Muscle of leg (tissue), 3 donors: ENCODE measurements at regions not wholly inside any gene's neighbourhood (a gene's known extent, or its start where the extent isn't known, plus 50 kb on each side); places are given as distances from the start of the nearest gene placed in this dataset.

Source experiments
- DNase-seq: peaks from one replicate; pipeline ENCODE4 v3.0.0; 2013
- H3K27ac ChIP-seq: one replicate; pipeline ENCODE4 v1.5.1; 2013; ENCODE audit warnings: mild to moderate bottlenecking, low read length, control low read depth
- H3K27me3 ChIP-seq: one replicate; pipeline ENCODE4 v1.6.1; 2013; ENCODE audit warnings: low read length; ENCODE audit not compliant: control insufficient read depth, insufficient read depth
- H3K36me3 ChIP-seq: one replicate; pipeline ENCODE4 v1.6.1; 2013; ENCODE audit warnings: low read length; ENCODE audit not compliant: control insufficient read depth, insufficient read depth
- H3K4me1 ChIP-seq: one replicate; pipeline ENCODE4 v1.6.1; 2013; ENCODE audit warnings: low read length; ENCODE audit not compliant: control insufficient read depth, insufficient read depth
- H3K4me3 ChIP-seq: one replicate; pipeline ENCODE4 v1.5.1; 2013; ENCODE audit warnings: low read length, control low read depth
- H3K9me3 ChIP-seq: replicated peaks from 2 replicates; pipeline ENCODE4 v1.6.1; 2013; ENCODE audit warnings: low read depth, low read length; ENCODE audit not compliant: control insufficient read depth
- WGBS: methylation state at CpG from one replicate; pipeline ENCODE4 v1.1.5; 2013; ENCODE audit warnings: missing lambda C conversion rate; ENCODE audit not compliant: insufficient coverage; 5-methylcytosine and 5-hydroxymethylcytosine counted together

DNA sequence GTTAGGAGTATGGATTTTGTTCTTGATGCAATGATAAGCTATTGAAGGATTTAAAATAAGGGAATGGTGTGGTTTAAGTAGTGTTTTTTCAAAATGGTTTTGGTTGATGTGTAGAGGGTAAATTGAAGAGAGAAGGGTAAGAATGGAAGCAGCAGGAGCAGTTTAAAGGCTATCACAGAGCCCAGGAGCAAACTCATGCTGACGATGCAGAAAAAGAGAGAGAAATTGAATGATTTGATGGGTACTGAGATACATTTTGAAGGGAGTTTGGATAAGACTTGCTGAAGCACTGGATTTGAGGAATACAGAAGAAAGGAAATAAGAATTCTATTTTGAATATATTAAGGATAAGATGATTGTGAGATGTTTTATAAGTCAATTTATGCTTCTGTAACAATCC lies 300.8 kb upstream of the LYPLAL1 start:
- Histone ChIP-seq H3K36me3 (no peaks in the 10 kb centered on the region), H3K4me3 (no peak overlapping the region), H3K4me1 (no peaks in the 10 kb centered on the region), H3K27ac (no peak overlapping the region), H3K9me3 (no peaks in the 10 kb centered on the region), H3K27me3 (no peaks in the 10 kb centered on the region)
- WGBS, result 100% methylated on average over 1 of the region's 1 CpG
- no peak for DNase-seq

DNA sequence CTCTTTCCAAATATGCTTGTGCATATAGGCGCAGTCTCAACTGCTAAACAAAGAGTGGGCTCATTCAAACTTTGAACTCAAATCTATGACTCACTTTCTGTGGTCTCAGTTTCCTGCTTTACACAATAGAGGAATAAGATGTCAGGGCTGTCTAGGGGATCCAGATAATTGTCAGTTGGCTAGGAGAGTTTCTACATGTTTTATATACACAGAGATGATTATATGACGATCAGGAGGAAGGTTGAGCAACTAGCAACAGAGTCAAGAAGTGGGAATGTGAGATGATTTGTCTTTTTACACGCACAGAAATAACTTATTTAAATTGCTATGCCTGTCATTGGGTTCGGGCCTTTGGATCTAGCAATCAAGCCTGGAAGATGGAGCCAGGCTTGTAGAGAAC lies 299.4 kb upstream of the LYPLAL1 start:
- Histone ChIP-seq H3K27me3 (no peaks in the 10 kb centered on the region), H3K36me3 (no peaks in the 10 kb centered on the region), H3K27ac (no peak overlapping the region), H3K4me3 (no peak overlapping the region), H3K4me1 (no peaks in the 10 kb centered on the region), H3K9me3 (no peaks in the 10 kb centered on the region)
- WGBS, result no CpG with 5 or more reads among the region's 4 CpGs
- peak; percentile 10 for DNase-seq

DNA sequence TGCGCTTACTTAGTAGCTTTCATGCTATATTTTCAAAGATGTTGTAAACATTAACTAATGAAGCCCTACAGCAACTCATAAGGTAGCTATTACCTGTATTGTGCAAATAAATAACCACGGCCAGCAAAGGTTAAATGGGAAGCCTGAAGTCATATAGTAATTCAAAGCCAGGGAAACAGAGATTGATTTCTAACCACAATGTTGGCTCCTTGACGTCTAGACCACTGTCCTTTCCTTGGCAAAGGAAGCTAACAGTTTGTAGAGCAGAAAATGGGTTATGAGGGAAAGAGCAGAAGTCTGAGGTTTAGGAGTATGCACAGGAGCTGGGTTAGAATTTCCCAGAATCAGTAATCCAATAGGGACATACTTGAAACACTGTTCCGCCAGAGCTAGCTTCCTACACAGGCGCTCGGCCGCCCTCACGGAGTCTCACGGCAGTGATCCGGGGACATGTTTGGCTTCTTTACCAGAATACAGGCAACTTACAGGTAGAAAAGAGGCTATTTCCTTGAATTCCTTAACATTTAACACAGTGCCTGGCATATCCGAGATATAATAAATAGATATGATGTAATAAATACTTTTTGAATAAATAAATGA lies 298.8 kb upstream of the LYPLAL1 start:
- Histone ChIP-seq H3K4me1 (no peaks in the 10 kb centered on the region), H3K9me3 (no peaks in the 10 kb centered on the region), H3K36me3 (no peaks in the 10 kb centered on the region), H3K27me3 (no peaks in the 10 kb centered on the region), H3K4me3 (no peak overlapping the region), H3K27ac (no peak overlapping the region)
- no peak for DNase-seq
- 78% methylated on average over 2 of the region's 11 CpGs for WGBS

DNA sequence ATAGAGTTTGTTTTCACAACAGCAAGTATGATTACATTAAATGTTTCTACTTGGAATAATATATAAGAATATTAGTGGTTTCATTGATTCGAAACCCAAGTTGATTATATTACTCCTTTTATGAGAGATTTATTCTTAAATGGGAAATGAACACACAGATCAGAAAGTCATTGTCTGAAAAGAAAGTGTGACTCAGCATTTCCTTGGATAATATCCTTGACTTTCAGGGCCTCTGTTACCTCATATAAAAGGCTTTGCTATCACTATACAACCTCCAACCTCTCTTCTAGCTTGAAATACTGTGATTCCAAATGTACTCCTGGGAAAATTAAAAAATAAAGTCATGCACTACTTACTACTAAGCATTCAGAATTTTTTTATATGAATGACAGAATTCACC lies 295.3 kb upstream of the LYPLAL1 start:
- Histone ChIP-seq H3K36me3 (no peaks in the 10 kb centered on the region), H3K9me3 (no peaks in the 10 kb centered on the region), H3K4me1 (no peaks in the 10 kb centered on the region), H3K4me3 (no peak overlapping the region), H3K27ac (no peak overlapping the region), H3K27me3 (no peaks in the 10 kb centered on the region)
- DNase-seq, result peak; percentile 41
- WGBS, result no CpG with 5 or more reads among the region's 1 CpG

DNA sequence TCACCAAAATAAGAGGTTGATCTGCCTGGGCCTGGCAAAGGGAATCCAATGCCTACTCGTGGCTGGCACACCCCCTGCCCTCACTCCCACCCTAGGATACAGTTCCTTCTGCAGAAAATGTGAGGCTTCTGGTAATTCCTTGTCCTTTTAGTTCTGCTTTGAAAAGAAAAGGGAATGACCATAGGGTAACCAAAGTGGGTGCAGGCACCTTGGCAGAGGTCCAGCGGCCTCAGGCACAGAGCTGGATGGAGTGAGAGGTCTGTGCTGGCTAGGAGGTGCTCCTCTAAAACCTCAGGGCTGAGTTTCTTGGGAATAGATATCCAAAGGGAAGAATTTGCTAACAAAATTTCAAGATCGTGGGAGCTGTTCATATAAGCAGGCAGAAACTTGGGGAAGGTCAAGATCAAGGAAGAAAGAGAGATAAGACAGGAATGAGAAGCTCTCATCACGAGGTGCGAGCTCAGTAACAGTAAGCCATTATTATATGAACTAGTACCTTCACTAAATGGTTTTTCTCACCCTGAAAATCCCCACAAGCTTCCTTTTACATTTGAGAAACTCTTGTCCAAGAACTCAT lies 293.1 kb upstream of the LYPLAL1 start:
- Histone ChIP-seq H3K4me1 (no peaks in the 10 kb centered on the region), H3K9me3 (peaks cover 3% of the 10 kb centered on the region)
- 83% methylated on average over 1 of the region's 5 CpGs for WGBS

DNA sequence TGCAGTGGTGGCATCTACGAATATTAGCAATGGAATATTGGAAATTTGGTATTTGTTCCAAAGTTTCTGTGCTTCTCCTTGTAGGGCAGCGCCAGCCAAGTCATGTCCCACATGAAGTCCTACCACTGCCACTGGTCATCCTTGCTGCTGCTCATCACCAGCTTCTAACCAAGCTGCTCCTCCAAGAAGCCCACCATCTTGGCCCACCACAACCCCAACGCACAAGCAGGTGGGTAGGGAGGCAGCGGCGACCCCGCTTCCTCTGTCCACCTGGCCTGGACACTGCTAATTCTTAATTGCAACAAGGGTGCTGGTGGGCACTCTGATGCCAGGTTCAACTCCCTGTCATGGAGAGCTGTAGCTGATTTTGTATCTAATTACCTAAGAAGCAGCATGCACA lies 291.2 kb upstream of the LYPLAL1 start:
- H3K4me1 ChIP-seq, result peaks cover 10% of the 10 kb centered on the region
- DNase-seq, result no peak
- H3K36me3 ChIP-seq, result no peaks in the 10 kb centered on the region
- no peak overlapping the region for H3K27ac ChIP-seq
- H3K4me3 ChIP-seq, result no peak overlapping the region
- H3K27me3 ChIP-seq, result no peaks in the 10 kb centered on the region
- WGBS, result 100% methylated on average over 4 of the region's 6 CpGs
- H3K9me3 ChIP-seq, result peaks cover 3% of the 10 kb centered on the region

More for the DNA sequence above, 293.1 kb upstream of the LYPLAL1 start:
- no peak overlapping the region for H3K4me3 ChIP-seq
- H3K36me3 ChIP-seq, result no peaks in the 10 kb centered on the region
- H3K27me3 ChIP-seq, result no peaks in the 10 kb centered on the region
- no peak for DNase-seq
- no peak overlapping the region for H3K27ac ChIP-seq

DNA sequence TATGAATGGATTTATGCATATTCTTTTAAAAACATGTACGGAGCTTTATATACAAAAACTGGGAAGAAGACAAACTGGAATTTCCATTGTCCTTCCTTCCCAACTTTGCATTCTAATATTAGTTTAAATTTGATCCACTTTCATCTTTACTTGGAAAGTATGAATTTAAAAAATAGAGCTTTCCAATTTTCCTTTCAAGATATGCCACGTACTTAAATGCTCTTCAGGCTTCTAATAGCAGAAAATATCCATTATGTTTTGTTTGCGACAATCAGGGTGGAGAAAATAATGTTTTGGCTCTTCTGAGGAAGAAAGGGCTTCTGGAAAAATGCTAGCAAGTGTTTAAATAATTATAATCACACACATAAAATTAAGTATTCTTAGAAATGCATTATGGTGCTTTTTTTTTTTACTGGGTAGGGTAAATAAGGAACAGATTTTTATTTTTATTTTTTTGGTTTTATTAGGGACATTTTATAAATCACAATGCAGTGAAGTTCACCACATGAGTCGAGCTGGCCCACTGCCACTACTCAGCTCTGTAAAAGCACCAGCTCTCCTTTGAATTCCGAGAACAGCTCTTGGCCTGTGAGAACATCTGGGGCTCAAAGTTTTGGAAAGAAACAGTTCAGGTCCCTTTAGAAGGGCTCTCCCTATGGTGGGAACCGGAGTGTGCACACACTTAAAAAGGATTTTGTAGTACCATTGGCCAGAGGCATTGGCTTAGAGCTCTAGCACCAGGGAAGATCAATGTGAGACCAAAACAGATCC lies 287.4 kb upstream of the LYPLAL1 start:
- peak overlapping the region; percentile 77 for H3K27ac ChIP-seq
- peaks cover 12% of the 10 kb centered on the region for H3K4me1 ChIP-seq
- H3K9me3 ChIP-seq, result peaks cover 3% of the 10 kb centered on the region
- peak; percentile 94 for DNase-seq
- H3K27me3 ChIP-seq, result no peaks in the 10 kb centered on the region
- 14% methylated on average over 1 of the region's 6 CpGs for WGBS
- H3K36me3 ChIP-seq, result no peaks in the 10 kb centered on the region
- H3K4me3 ChIP-seq, result no peak overlapping the region

DNA sequence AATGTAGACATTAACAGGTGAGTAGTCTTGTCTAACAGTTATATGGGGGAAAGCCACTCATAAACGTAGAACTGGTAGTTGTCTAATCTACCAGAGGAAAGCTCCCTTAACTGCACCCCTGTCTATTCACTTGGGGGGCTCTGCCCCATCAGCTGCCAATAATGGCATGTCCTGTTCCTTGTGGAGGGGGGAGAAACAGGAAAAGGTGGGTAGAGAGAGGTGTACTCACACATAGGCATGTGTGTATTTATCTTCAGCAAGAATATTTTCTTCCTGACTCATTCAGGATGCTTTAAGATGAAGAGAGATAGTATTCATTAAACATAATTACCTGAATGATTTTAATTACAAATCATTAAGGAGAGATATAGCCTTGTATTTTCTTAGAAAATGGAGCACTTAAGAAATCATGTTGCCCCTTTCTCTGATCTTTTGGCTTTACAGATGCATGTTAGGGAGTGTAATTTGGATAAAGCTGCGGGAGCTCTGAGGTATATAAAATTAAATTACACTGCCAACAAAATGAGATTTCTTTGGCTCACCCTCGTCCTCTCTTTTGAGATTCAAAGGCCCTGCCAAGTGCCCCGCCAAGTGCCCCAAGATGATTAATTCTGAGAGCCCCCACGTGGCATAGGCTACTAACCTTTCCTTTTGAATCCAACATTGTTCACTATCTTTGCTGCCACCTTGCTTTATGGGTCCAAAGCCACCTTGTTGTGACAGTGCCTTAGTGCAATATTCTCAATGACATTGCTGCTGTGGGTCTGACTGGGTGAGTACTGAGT lies 286.3 kb upstream of the LYPLAL1 start:
- H3K27ac ChIP-seq, result peak overlapping the region; percentile 77
- peak; percentile 9 for DNase-seq
- H3K4me1 ChIP-seq, result peaks cover 12% of the 10 kb centered on the region
- WGBS, result 56% methylated on average over 2 of the region's 5 CpGs
- H3K27me3 ChIP-seq, result no peaks in the 10 kb centered on the region
- no peaks in the 10 kb centered on the region for H3K36me3 ChIP-seq
- H3K4me3 ChIP-seq, result no peak overlapping the region
- peaks cover 3% of the 10 kb centered on the region for H3K9me3 ChIP-seq

DNA sequence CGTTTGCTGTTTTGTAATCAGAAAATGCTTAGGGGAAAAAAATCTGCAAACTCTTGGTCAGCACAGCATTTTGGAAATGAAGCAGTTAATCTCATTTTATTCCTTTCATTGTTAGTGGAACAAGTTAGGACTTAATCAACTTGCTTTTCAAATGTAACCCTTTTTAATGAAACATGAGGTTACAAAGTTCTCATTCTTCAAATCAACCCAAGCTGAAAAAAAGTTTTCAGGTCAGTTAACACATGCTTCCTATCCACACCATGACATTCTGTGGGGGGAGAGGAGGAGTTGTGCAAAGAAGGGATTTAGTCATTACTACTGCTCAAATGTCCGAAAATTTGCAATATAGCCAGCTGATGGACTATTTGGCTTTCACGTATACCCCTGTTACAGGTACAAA lies 283.2 kb upstream of the LYPLAL1 start:
- H3K9me3 ChIP-seq, result no peaks in the 10 kb centered on the region
- WGBS, result 100% methylated on average over 1 of the region's 3 CpGs

DNA sequence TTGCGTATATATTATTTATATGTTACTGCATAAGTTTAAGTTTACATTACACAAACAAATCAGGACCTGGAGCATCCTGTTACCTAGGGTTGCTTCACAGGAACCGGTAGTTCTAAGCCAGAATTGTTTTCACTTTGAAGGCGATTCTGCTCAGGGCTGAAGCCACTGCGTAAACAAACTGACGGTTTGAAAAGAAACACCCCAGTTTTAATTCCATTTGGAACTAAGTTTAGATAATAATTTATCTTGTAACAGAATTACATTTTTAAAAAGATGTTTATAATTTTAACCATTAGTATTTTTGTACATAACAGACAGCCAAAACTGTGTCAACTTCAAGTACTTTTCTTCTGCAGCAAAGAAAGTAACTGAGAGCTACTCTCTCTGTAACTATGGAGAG lies 282.1 kb upstream of the LYPLAL1 start:
- Histone ChIP-seq H3K4me1 (peaks cover 10% of the 10 kb centered on the region), H3K9me3 (no peaks in the 10 kb centered on the region), H3K27me3 (no peaks in the 10 kb centered on the region), H3K27ac (no peak overlapping the region), H3K36me3 (no peaks in the 10 kb centered on the region), H3K4me3 (no peak overlapping the region)
- WGBS, result no CpG with 5 or more reads among the region's 5 CpGs
- no peak for DNase-seq

More for the DNA sequence above, 283.2 kb upstream of the LYPLAL1 start:
- Histone ChIP-seq H3K36me3 (no peaks in the 10 kb centered on the region), H3K27ac (no peak overlapping the region), H3K27me3 (no peaks in the 10 kb centered on the region), H3K4me1 (peaks cover 12% of the 10 kb centered on the region), H3K4me3 (no peak overlapping the region)
- no peak for DNase-seq
